NCI-H1092 treated with DMSO at 0.1 percent for 48 hours (cell line): ENCODE measurements at regions not wholly inside any gene's neighbourhood (a gene's known extent, or its start where the extent isn't known, plus 50 kb on each side); places are given as distances from the start of the nearest gene placed in this dataset.
"Not testable (repeated sequence)": the region's sequence is repeated elsewhere in the genome, so short reads cannot be mapped to it uniquely, and the experiment has no call there.

Experiments
- DNase-seq: peaks from one replicate; lab custom pipeline; 2025; lab: John Stamatoyannopoulos, UW

DNA sequence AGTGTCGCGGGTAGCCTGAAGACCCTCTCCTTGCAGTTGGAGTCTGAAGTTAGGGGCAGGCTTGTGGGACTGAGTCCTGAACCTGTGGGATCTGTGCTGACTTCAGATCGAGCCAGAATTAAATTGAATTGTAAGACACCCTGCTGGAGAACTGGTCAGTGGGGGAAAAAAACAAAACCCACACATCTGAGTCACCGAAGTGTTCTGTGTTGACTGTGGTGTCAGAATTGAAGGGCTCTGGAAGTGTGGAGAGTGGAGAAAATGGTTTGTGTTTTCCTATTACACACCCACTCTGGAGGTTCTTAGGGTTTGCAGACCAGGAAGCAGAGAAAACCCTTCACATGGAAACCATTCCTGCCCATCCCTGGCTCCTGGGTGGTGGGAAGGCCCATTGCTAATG, 209.5 kb upstream of the GALNT2 start:
- no peak for DNase-seq

DNA sequence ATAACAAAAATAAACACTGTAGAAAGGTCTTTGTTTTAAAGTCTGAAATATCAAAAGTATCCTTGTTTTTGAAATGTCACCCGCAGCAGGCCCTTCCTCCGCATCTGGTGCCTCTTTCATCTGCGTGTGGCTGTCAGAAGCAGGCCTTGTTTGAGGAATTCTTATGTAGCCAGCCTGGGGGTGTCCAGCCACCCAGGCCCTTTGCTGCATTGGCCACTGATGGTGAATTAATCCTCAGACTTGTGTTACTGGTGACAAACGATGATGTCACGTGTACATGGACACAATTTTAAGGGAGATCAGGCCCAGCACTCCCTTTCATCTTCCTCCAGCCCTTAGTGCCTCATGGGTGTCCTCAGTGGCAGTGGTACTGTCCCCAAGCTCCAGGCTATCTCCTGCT, 208.0 kb upstream of the GALNT2 start:
- DNase-seq: no peak

DNA sequence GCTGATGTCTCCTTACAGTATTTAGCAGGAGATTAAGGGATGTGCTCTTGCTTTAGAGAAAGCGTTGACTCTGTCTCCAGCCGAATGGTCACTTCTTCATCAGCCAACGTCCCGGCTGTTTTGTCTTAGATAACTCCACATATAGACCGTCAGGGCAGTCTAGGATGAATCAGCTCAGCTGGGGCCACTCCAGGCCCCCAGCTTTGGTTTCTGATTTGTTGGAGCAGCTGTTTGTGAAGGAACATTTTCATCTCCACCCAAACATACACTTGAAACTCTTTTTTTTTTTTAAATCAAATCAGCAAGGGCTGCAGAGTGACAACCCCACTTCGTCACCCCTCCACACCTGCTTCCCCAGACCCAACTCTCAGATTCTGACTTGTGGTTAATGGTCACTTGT, 206.1 kb upstream of the GALNT2 start:
- DNase-seq: no peak

DNA sequence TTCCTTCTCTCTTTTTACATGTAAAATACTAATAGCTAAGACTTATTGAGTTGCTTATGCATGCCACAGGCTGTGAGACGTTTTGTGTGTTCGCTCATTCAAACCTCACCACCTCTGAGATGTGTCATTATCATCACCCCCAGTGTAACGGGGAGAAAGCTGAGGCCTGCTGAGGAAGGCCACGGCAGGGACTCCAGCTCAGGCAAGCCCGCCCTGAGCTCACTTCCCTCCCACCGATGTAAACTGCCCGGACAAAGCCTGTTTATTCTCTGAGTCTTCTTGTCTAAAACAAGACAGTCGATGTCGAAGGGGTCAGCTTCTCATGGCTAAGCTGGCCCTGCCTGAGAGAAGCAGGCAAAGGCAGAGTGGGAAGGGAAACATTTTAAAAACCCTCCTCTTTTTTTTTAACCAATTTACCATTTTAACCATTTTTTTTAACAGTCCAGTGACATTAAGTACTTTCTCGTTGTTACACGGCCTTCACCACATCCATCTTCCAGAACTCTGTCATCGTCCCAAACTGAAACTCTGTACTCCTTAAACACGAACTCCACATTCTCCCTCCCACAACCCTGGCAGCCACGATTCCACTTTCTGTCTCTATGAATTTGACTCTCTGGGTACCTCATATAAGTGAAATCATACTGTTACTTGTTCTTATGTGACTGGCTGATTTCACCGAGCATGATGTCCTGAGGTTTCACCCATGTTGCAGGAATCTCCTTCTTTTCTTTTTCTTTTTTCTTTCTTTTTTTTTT, 204.8 kb upstream of the GALNT2 start:
- DNase-seq: no peak

DNA sequence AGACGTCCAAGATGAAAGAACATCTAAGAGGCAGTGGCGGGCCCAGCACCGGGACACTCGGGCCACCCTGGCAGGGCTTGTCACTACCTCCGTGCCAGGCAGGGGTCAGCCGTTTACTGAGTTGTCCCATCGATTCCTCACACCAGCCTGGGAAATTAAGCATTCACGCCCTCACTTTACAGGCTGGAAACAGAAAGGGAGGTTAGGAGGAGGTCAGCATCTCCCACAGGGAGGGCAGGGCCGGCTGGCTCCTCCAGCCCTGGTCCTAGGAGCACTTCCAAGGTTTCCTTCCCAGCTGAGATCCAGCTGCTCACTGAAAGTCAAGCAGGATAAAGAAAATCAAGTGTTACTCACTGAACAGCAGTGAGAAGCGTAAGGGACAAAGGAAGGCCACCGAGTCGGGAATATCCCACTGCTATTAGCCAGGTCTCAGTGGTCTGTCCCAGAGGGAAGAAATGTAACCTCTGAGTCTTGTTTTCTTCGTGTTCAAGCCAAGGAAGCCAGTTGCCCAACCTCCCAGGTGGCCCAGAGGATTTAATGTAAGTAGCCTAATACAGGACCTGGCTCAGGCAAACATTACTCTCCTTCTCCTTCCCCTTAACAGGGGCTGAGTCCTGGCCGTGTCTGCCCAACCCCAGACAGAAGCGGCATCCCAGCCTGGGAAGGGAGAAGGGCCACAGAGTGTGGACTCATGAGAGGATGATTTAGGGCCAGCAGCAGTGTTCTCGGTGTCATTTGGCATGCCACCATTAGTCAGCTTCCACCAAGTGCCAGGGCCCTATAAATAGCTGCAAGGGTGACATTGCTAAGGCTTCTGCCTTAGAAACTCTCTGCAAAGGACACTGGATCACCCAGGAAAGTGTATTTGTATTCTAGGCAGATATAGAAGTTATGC, 203.1 kb upstream of the GALNT2 start:
- DNase-seq: no peak

DNA sequence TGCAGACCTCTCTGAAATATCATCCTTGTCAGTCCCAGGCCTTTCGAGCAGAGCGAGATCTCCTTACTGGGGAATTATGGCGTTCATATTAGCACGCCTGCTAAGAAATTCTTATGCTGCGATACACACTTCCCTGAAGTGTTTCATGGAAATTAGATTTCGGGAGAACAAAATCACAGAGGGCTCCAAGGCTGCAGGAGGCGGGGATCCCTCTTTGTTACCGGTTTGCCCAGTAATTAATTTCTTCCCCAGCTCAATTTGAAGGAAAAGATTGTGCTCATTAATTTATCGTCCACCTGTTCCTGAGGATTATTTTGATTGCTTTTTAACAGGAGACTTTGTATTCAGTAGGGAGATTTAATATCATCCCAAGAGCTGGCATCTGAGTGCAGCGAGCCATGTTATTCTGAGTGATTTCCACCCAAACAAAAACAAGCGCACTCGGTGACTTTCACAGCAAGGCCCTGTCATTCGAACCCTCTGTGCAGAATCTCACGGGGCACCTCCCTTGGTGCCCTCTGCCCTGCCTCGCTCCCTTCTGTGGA, 202.3 kb upstream of the GALNT2 start:
- no peak for DNase-seq

DNA sequence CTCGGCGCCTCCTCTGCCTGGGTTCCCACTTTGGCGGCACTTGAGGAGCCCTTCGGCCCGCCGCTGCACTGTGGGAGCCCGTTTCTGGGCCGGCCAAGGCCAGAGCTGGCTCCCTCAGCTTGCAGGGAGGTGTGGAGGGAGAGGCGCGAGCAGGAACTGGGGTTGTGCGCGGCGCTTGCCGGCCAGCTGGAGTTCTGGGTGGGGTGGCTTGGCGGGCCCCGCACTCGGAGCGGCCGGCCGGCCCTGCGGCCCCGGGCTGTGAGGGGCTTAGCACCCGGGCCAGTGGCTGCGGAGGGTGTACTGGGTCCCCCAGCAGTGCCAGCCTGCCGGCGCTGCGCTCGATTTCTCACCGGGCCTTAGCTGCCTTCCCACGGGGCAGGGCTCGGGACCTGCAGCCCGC, 201.7 kb upstream of the GALNT2 start:
- not testable (repeated sequence) for DNase-seq

DNA sequence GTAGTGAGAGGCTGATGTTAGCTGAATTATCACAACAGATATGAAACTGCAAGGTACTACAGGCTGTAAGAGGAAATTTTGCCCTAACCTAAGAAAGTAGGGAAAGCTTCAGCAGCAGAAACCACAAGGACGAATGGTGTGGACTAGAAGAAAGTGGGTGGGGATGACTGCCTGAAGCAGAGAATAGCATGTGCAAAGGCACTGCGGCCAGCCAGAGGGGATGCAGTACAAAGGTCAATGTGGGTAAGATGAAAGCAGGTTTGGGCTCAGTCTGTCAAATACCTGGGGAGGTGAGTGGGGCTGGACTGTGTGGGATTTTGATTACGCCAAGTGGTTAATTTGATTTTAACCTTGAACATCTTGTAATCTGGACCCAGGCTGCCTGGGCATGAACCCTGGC, 199.3 kb upstream of the GALNT2 start:
- no peak for DNase-seq

DNA sequence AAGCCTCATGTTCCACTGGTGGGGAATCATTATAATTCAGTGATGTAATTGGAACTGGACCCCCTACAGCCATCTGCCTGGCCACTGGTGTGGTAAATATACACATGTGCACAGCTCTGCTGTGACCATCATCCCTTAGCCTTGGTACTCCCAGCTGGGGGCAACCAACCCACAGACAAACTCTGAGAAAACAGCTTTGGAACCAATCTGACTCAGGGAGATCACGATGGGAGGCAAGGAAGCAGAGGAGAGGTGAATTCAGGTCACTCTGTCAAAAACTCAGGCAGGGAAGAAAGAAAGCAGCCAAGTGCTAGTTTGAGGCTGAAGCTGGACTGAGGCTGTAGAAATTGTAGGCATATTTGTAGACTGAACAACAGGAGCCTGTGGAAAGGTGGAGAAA, 197.8 kb upstream of the GALNT2 start:
- DNase-seq: no peak

DNA sequence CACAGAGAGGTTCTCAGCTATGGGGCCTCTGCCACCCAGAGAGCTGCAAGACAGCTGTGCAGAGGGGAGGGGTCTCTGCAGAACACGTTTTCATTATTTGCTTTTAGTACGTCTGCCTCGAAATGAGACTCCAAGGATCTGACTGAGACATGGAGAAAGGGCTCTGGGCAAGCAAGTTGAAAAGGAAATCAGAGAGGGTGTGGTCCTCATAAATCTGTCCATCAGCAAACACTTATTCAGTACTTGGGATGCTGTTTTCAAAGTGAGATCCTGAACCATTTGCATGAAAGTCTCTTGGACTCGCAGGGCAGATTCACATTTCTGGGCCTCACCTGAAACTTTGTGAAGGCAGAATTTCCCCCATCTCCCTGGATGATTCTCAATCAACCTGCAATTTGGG, 197.4 kb upstream of the GALNT2 start:
- DNase-seq: no peak

DNA sequence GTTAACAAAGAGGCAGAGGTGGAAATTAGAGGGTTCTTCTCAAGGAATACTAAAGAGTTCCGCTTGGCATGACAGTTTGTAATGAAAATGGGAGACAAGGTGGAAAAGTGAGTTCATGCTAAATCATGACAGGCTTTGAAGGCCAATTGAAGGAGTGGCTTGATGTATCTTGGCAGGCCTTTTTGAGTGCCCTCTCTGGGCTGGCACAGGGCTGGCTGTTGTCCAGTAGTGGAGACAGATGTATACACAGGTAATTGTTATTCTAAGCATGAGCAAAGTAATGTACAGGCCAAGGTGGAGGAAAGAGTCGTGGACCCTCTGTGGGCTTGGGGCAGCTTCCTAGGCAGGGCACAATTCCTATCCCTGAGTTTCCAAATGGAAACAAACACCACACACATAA, 196.7 kb upstream of the GALNT2 start:
- no peak for DNase-seq

DNA sequence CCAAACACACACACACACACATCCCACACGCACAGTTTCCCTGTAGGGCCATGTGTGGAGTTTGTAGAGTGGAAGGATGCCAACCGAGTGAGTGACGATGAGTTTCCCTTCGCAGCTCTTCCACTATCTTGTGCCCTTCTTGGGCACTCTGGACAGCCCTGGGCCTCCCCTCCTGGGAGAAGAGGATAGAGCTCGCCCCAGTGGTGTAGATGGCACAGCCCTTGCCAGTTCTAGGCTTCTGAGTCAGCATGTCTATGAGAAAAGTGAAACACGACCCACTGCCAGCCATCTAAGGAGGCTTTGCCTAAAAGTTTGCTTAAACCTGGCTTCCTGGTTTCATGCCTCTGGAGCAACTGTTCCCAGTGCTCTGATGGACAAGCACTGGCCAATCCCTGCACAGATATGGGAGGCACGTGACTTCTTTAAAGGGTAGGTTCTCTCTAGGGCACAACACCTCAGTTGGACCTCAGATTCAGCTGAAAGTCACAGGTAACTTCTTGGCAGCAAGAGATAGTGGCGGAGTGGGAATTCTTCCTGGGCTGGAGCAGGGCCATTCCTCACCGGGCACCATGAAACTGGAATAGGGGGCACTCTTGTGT, 195.9 kb upstream of the GALNT2 start:
- DNase-seq: no peak

DNA sequence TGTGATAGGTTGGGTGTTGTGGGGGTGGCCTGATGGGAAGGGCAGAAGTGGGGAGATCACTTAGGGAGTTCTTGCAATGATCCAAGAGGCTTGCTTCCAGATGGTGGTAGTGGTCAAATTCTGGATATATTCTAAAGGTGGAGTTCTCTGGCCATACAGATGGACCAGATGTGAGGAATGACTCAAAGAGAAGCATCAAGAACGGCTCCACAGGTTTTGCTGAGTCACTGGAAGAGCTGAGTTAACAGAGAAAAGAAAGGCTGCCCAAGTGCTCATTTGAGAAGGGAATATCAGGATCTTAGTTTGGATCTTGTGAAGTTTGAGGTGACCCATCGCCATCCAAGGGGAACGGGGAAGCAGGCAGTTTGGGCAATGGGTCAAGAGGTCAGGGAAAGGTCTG, 192.9 kb upstream of the GALNT2 start:
- no peak for DNase-seq

DNA sequence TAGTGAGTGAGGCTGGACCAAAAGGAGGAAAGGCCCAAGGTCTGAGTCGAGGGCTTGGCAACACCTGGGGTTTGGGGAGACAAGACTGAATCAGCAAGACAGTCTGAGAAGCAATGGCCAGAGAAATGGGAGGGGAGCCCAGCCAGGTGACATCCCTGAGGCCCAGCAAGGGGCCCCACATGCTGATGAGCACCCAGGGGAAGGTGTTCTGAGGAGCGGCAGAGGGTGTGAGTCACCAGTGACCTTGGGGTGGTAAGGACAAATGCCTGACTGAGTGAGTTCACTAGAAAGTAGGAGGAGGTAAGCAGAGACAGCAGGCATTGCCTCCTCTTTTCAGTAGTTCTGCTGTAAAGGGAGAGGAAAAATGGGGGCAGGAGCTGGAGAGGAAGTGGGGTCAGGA, 192.4 kb upstream of the GALNT2 start:
- no peak for DNase-seq

DNA sequence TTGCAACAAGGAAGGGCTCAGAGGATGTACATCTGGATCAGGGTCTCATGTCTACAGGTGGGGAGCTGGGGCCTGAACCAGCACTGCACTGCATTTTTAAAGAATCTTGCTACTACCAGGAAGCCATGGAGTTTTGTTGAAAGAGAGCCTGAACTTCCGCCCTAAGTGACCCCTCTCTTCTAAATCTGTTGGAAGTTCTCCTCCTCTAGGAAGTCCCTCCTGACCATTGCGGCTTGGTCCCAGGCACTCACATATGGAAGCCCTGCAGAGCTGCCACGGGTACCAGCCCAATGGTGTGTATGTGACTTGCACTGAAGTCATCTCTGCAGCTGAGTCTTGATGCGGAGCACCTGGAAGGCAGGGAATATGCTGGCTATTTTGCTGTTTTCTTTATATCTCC, 192.0 kb upstream of the GALNT2 start:
- DNase-seq: no peak

DNA sequence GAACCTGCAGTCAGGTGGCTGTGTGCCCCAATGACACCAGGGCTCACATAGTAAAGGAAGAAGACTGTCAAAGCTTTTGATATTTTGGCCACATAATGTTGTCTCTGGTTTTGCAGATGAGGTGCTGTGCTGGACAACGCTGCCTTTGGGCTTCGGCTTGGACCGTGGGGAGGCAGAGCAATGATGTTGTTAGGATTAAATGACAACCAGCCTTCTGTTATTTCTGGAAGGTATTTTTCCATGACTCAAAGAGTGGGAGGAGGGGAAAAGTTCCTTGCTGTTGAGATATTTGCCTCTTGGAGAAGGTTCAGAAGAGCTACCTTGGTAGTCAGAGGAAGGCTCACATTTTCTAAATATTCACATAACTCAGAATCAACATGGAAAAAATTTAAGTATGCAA, 187.3 kb upstream of the GALNT2 start:
- DNase-seq: no peak

DNA sequence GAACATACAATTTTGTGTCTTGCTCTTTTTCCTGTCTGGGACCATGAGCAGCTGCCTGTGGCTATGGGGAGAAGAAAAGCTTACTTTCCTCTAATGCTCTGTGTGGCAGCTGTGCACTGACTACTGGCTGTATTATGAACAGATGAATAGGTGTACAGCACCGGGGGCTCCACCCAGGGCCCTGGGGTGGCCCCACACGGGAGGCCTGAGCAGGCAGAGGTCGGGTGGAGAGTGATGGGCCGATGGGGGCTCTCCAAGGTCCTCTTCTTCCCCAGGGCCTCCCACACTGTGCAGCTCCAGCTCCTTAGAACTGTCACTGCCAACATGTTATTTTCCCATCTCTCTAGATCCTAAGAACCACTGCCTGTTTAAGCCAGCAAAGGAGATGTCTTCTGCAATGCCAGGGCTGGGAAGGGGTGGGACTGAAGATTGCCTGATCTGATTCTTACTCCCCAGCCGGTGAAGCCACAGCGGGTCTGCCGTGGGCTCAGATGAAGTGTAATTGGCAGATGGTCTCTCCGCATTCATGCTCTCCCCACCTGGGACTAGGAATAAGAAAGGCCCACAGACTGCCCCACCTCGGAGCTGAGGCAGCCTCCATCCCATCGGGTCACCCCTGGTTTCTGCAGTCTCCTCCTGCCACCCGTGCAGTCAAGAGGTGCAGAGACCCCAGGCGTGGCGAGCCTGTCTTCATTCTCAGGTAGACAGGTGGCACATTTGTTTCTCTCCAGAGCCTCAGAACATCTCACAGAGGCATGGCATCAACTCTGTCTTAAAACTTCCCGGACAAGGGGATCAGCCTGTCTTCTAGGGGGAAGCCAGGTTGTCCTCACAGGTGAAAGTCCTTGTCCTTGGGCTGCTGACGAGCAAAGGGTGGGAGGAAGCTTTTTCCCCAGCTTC, 186.5 kb upstream of the GALNT2 start:
- no peak for DNase-seq

DNA sequence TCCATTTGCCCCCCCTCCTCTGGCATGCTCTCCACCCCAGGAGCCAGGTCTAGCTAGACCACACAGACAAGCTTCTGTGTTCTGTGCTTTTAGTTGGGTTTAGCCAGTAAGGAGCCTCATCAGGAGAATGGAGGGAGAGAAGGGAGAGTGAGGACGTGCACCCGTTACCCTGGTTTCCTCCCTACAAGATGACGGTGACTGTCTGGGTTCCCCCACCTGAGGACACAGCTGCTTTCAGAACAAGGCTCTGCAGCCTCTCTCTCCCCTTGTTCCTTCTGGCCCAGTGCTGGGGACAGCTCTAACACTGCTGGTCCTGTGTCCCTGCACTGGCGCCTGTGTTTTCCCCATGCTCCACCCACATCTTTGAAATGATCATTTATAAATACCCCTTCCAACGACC, 184.4 kb upstream of the GALNT2 start:
- DNase-seq: no peak

DNA sequence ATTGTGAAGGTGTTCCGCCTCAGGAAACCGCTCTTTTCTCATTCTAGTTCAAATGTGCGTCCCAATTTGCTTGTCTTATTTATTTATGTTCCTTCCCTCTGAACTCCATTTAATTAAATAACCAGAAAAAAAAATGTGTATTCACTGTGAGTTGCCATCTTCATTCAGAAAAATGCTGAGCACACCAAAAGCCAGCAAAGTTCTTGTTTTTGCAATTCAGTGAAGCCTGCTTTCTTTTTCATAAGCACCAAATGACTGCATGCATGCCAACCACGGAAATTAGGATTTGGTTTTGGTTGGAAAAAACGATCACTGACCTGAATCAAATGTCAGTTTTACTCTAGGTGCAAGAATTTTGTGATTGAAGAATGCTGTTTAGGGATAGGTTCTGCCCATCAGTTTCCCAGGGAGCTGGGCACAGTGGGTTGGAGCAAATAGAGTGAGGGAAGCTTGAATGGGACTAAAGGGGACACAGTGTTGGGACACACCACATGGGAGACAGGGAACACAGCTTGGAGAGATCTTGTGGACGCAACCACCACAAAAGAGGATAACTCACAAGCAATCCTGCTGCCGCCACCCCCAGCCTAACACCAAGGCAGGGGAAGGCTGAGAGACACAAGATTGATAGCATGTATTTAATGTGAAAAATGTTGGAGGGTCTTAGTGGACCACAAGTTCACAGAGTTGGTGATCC, 183.4 kb upstream of the GALNT2 start:
- no peak for DNase-seq

DNA sequence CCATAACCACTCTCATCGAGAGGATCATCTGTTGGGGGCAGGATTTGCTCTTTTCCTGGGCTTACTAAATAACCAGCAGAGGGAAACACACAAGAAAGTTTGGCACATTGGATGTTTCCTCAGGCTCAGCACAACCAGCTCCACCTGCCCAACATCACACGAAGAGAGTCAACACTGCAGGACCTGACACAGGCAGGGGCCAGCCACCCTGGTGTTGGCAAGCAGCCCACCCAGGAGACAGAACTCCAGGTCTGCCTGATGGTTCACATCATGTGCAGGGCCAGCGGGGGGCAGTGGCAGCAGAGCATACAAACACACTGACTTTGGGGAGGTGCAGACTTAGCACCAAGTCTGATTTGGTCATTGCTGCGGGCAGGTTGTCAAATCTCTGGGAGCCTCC, 182.3 kb upstream of the GALNT2 start:
- peak; percentile 68 for DNase-seq
